ENCODE measurements at regions not wholly inside any gene's neighbourhood (a gene's known extent, or its start where the extent isn't known, plus 50 kb on each side); places are given as distances from the start of the nearest gene placed in this dataset.
A peak's percentile ranks its signal among the peaks of the same experiment; 100 is the strongest.

GRCh38 chr13:85381082-85381481 lies 418.1 kb downstream of the SLITRK6 start:
- H3K27ac Mint-ChIP-seq = no peak overlapping the region
- H3K4me3 Mint-ChIP-seq = no peak overlapping the region
- H3K4me1 Mint-ChIP-seq (ENCODE audit: low read depth in 2 of 2) = no peaks in the 10 kb centered on the region
- H3K27me3 Mint-ChIP-seq = no peaks in the 10 kb centered on the region
- DNase-seq (ENCODE audit: low spot score) = no peak
- H3K9me3 Mint-ChIP-seq = peaks cover 11% of the 10 kb centered on the region
- H3K36me3 Mint-ChIP-seq = no peaks in the 10 kb centered on the region
- ATAC-seq = no peak

- H3K4me1 Mint-ChIP-seq (ENCODE audit: low read depth in 2 of 2) = no peaks in the 10 kb centered on the region
- H3K36me3 Mint-ChIP-seq = no peaks in the 10 kb centered on the region
- peaks cover 13% of the 10 kb centered on the region for H3K9me3 Mint-ChIP-seq
- ATAC-seq = no peak
- H3K27ac Mint-ChIP-seq = no peak overlapping the region
- DNase-seq (ENCODE audit: low spot score) = no peak
- H3K4me3 Mint-ChIP-seq = no peak overlapping the region
- H3K27me3 Mint-ChIP-seq = no peaks in the 10 kb centered on the region
Observed at GRCh38 chr13:85379991-85380390, 419.2 kb downstream of the SLITRK6 start.

- no peak for ATAC-seq
- Mint-ChIP-seq H3K4me3 (no peak overlapping the region), H3K27ac (no peak overlapping the region)
Observed at GRCh38 chr13:85379433-85379832, 419.8 kb downstream of the SLITRK6 start.

GRCh38 chr13:85377783-85378182 lies 421.4 kb downstream of the SLITRK6 start:
- Mint-ChIP-seq H3K27me3 (no peaks in the 10 kb centered on the region), H3K36me3 (no peaks in the 10 kb centered on the region), H3K27ac (no peak overlapping the region), H3K4me3 (no peak overlapping the region), H3K4me1 (ENCODE audit: low read depth in 2 of 2) (no peaks in the 10 kb centered on the region), H3K9me3 (peaks cover 16% of the 10 kb centered on the region)
- DNase-seq (ENCODE audit: low spot score) (no peak), ATAC-seq (no peak)

More at GRCh38 chr13:85379433-85379832, 419.8 kb downstream of the SLITRK6 start:
- Mint-ChIP-seq H3K9me3 (peaks cover 15% of the 10 kb centered on the region), H3K4me1 (ENCODE audit: low read depth in 2 of 2) (no peaks in the 10 kb centered on the region), H3K27me3 (no peaks in the 10 kb centered on the region), H3K36me3 (no peaks in the 10 kb centered on the region)
- no peak for DNase-seq (ENCODE audit: low spot score)

GRCh38 chr13:85373322-85373721 lies 425.9 kb downstream of the SLITRK6 start:
- Mint-ChIP-seq H3K4me3 (no peak overlapping the region), H3K9me3 (peaks cover 10% of the 10 kb centered on the region), H3K27me3 (no peaks in the 10 kb centered on the region), H3K27ac (no peak overlapping the region), H3K36me3 (no peaks in the 10 kb centered on the region), H3K4me1 (ENCODE audit: low read depth in 2 of 2) (no peaks in the 10 kb centered on the region)
- ATAC-seq (no peak), DNase-seq (ENCODE audit: low spot score) (no peak)

GRCh38 chr13:85371254-85371653 lies 428.0 kb downstream of the SLITRK6 start:
- Mint-ChIP-seq H3K4me1 (ENCODE audit: low read depth in 2 of 2) (no peaks in the 10 kb centered on the region), H3K4me3 (no peak overlapping the region), H3K9me3 (peaks cover 10% of the 10 kb centered on the region), H3K27ac (no peak overlapping the region), H3K27me3 (no peaks in the 10 kb centered on the region), H3K36me3 (no peaks in the 10 kb centered on the region)
- ATAC-seq (no peak), DNase-seq (ENCODE audit: low spot score) (no peak)

GRCh38 chr13:85368686-85369085 lies 430.5 kb downstream of the SLITRK6 start:
- no peaks in the 10 kb centered on the region for H3K36me3 Mint-ChIP-seq
- H3K4me3 Mint-ChIP-seq = no peak overlapping the region
- ATAC-seq (no peak), DNase-seq (ENCODE audit: low spot score) (no peak)
- no peaks in the 10 kb centered on the region for H3K4me1 Mint-ChIP-seq (ENCODE audit: low read depth in 2 of 2)
- H3K9me3 Mint-ChIP-seq = peaks cover 5% of the 10 kb centered on the region
- H3K27ac Mint-ChIP-seq = no peak overlapping the region
- H3K27me3 Mint-ChIP-seq = no peaks in the 10 kb centered on the region

- Mint-ChIP-seq H3K4me3 (no peak overlapping the region), H3K4me1 (ENCODE audit: low read depth in 2 of 2) (no peaks in the 10 kb centered on the region), H3K36me3 (no peaks in the 10 kb centered on the region), H3K9me3 (peaks cover 3% of the 10 kb centered on the region), H3K27me3 (no peaks in the 10 kb centered on the region), H3K27ac (no peak overlapping the region)
- ATAC-seq = no peak
- DNase-seq (ENCODE audit: low spot score) = no peak
Observed at GRCh38 chr13:85367887-85368286, 431.3 kb downstream of the SLITRK6 start.

GRCh38 chr13:85366759-85367417 lies 432.3 kb downstream of the SLITRK6 start:
- H3K4me1 Mint-ChIP-seq (ENCODE audit: low read depth in 2 of 2) = no peaks in the 10 kb centered on the region
- ATAC-seq = no peak

GRCh38 chr13:85363504-85363903 lies 435.7 kb downstream of the SLITRK6 start:
- Mint-ChIP-seq H3K9me3 (peaks cover 2% of the 10 kb centered on the region), H3K27ac (no peak overlapping the region), H3K27me3 (no peaks in the 10 kb centered on the region), H3K36me3 (no peaks in the 10 kb centered on the region), H3K4me3 (no peak overlapping the region), H3K4me1 (ENCODE audit: low read depth in 2 of 2) (no peaks in the 10 kb centered on the region)
- DNase-seq (ENCODE audit: low spot score) = no peak
- no peak for ATAC-seq

More at GRCh38 chr13:85366759-85367417, 432.3 kb downstream of the SLITRK6 start:
- no peak for DNase-seq (ENCODE audit: low spot score)
- Mint-ChIP-seq H3K4me3 (no peak overlapping the region), H3K27me3 (no peaks in the 10 kb centered on the region), H3K9me3 (no peaks in the 10 kb centered on the region), H3K27ac (no peak overlapping the region), H3K36me3 (no peaks in the 10 kb centered on the region)

- DNase-seq (ENCODE audit: low spot score) = no peak
- ATAC-seq = peak in 1 of 2 donors; percentile 27
- Mint-ChIP-seq H3K27me3 (no peaks in the 10 kb centered on the region), H3K27ac (no peak overlapping the region), H3K36me3 (peaks cover 4% of the 10 kb centered on the region), H3K4me1 (ENCODE audit: low read depth in 2 of 2) (no peaks in the 10 kb centered on the region), H3K9me3 (peaks cover 6% of the 10 kb centered on the region), H3K4me3 (no peak overlapping the region)
Observed at GRCh38 chr13:85362980-85363379, 436.2 kb downstream of the SLITRK6 start.

GRCh38 chr13:85347251-85347650 lies 452.0 kb downstream of the SLITRK6 start:
- H3K27ac Mint-ChIP-seq = no peak overlapping the region
- ATAC-seq (no peak), DNase-seq (ENCODE audit: low spot score) (no peak)
- H3K9me3 Mint-ChIP-seq = peaks cover 19% of the 10 kb centered on the region
- no peak overlapping the region for H3K4me3 Mint-ChIP-seq
- H3K36me3 Mint-ChIP-seq = peaks cover 9% of the 10 kb centered on the region
- H3K27me3 Mint-ChIP-seq = no peaks in the 10 kb centered on the region
- H3K4me1 Mint-ChIP-seq (ENCODE audit: low read depth in 2 of 2) = no peaks in the 10 kb centered on the region

- Mint-ChIP-seq H3K4me3 (no peak overlapping the region), H3K36me3 (peaks cover 7% of the 10 kb centered on the region), H3K4me1 (ENCODE audit: low read depth in 2 of 2) (no peaks in the 10 kb centered on the region), H3K27ac (no peak overlapping the region), H3K27me3 (no peaks in the 10 kb centered on the region), H3K9me3 (peaks cover 15% of the 10 kb centered on the region)
- ATAC-seq (no peak), DNase-seq (ENCODE audit: low spot score) (no peak)
Observed at GRCh38 chr13:85334187-85334586, 465.0 kb downstream of the SLITRK6 start.

GRCh38 chr13:85333506-85334020 lies 465.7 kb downstream of the SLITRK6 start:
- no peak overlapping the region for H3K4me3 Mint-ChIP-seq
- ATAC-seq = no peak
- peaks cover 15% of the 10 kb centered on the region for H3K9me3 Mint-ChIP-seq
- no peak for DNase-seq (ENCODE audit: low spot score)
- H3K27ac Mint-ChIP-seq = no peak overlapping the region
- H3K4me1 Mint-ChIP-seq (ENCODE audit: low read depth in 2 of 2) = no peaks in the 10 kb centered on the region
- H3K36me3 Mint-ChIP-seq = peaks cover 7% of the 10 kb centered on the region
- no peaks in the 10 kb centered on the region for H3K27me3 Mint-ChIP-seq

- Mint-ChIP-seq H3K4me3 (no peak overlapping the region), H3K27ac (no peak overlapping the region), H3K36me3 (peaks cover 7% of the 10 kb centered on the region), H3K9me3 (peaks cover 15% of the 10 kb centered on the region), H3K4me1 (ENCODE audit: low read depth in 2 of 2) (no peaks in the 10 kb centered on the region), H3K27me3 (no peaks in the 10 kb centered on the region)
- ATAC-seq (no peak), DNase-seq (ENCODE audit: low spot score) (no peak)
Observed at GRCh38 chr13:85332615-85333014, 466.6 kb downstream of the SLITRK6 start.
